Adrenal gland (tissue), 5 donors: ENCODE measurements at regions not wholly inside any gene's neighbourhood (a gene's known extent, or its start where the extent isn't known, plus 50 kb on each side); places are given as distances from the start of the nearest gene placed in this dataset.

ENCODE experiments used
- CTCF ChIP-seq, 6 experiments: fragments of 450-650 bp in 4 of 6; fragments of 200-600 bp in 2 of 6; sonication (generic) in 1 of 6; IDR thresholded peaks; 1 replicate in 5 of 6; 2 replicates in 1 of 6; pipeline versions ENCODE4 v1.5.1 to v1.8.0; 2016 to 2021; ENCODE audit warnings: antibody characterized with exemption in 6 of 6, mild to moderate bottlenecking in 2 of 6, moderate library complexity in 1 of 6
- POLR2A ChIP-seq, 2 donors: fragments of 450-650 bp; IDR thresholded peaks; one replicate each; pipeline ENCODE4 v1.6.1; 2017; ENCODE audit warnings: antibody characterized with exemption in 2 of 2, mild to moderate bottlenecking in 2 of 2, moderate library complexity in 1 of 2
- donor health status: DM: no; HTN: no; CAD: no.

- TF ChIP-seq CTCF (IDR thresholded peaks at IDR 0.05) (no peak), POLR2A (IDR thresholded peaks at IDR 0.05) (no peak)
These were observed 1673.4 kb upstream of the TMEFF2 start for GRCh38 chr2:193868132-193868531.
